ENCODE measurements at regions not wholly inside any gene's neighbourhood (a gene's known extent, or its start where the extent isn't known, plus 50 kb on each side); places are given as distances from the start of the nearest gene placed in this dataset.
"Not testable (repeated sequence)": the region's sequence is repeated elsewhere in the genome, so short reads cannot be mapped to it uniquely, and the experiment has no call there.

GRCh38 chr15:67945131-67945530 is 105.3 kb upstream of the RNU6-1 start:
- DNase-seq (ENCODE audit: low spot score) = no peak
- TF ChIP-seq CTCF (IDR thresholded peaks at IDR 0.05) = no peak
- no peak for ATAC-seq (ENCODE audit: low FRiP score)

- no peak for DNase-seq (ENCODE audit: low spot score)
- no peak for ATAC-seq (ENCODE audit: low FRiP score)
- TF ChIP-seq CTCF (IDR thresholded peaks at IDR 0.05) = no peak
Measured at GRCh38 chr15:67945951-67946700, 106.3 kb upstream of the RNU6-1 start.

- ATAC-seq (ENCODE audit: low FRiP score) = no peak
- DNase-seq (ENCODE audit: low spot score) = no peak
- TF ChIP-seq CTCF (IDR thresholded peaks at IDR 0.05) = no peak
Measured at GRCh38 chr15:67946701-67947100, 106.9 kb upstream of the RNU6-1 start.

- DNase-seq (ENCODE audit: low spot score) (no peak), ATAC-seq (ENCODE audit: low FRiP score) (no peak)
- no peak for TF ChIP-seq CTCF (IDR thresholded peaks at IDR 0.05)
Measured at GRCh38 chr15:67947254-67948039, 106.7 kb upstream of the PIAS1 start.

GRCh38 chr15:67948215-67948614 is 105.9 kb upstream of the PIAS1 start:
- TF ChIP-seq CTCF (IDR thresholded peaks at IDR 0.05) = no peak
- ATAC-seq (ENCODE audit: low FRiP score) (no peak), DNase-seq (ENCODE audit: low spot score) (no peak)

GRCh38 chr15:67951187-67951586 is 102.9 kb upstream of the PIAS1 start:
- not testable (repeated sequence) for ATAC-seq (ENCODE audit: low FRiP score); DNase-seq (ENCODE audit: low spot score)

GRCh38 chr15:67953299-67953698 is 100.8 kb upstream of the PIAS1 start:
- no peak for TF ChIP-seq CTCF (IDR thresholded peaks at IDR 0.05)
- DNase-seq (ENCODE audit: low spot score) (no peak), ATAC-seq (ENCODE audit: low FRiP score) (no peak)

All from omental fat pad (tissue), 3 donors.